H9 (cell line): ENCODE measurements at regions not wholly inside any gene's neighbourhood (a gene's known extent, or its start where the extent isn't known, plus 50 kb on each side); places are given as distances from the start of the nearest gene placed in this dataset.

Experiments
- DNase-seq: peaks from one replicate; pipeline ENCODE4 v3.0.0-alpha.2; 2017
- H2AFZ ChIP-seq: one replicate; pipeline ENCODE4 v1.6.1; 2013; ENCODE audit warnings: mild to moderate bottlenecking, low read length, control low read depth, moderate library complexity
- H2AK5ac ChIP-seq: 2 replicates; pipeline ENCODE4 v1.6.1; 2013; ENCODE audit warnings: low read length, control low read depth, mixed read lengths; ENCODE audit not compliant: insufficient read length
- H2BK120ac ChIP-seq: one replicate; pipeline ENCODE4 v1.6.1; 2013; ENCODE audit warnings: low read depth, mild to moderate bottlenecking, low read length, control low read depth, inconsistent platforms; ENCODE audit not compliant: poor library complexity, severe bottlenecking
- H2BK12ac ChIP-seq: 2 replicates; pipeline ENCODE4 v1.6.1; 2013; ENCODE audit warnings: low read length, control low read depth, mixed read lengths, low read depth; ENCODE audit not compliant: insufficient read length
- H2BK15ac ChIP-seq: 2 replicates; pipeline ENCODE4 v1.6.1; 2013; ENCODE audit warnings: low read depth, low read length, control low read depth
- H2BK20ac ChIP-seq: one replicate; pipeline ENCODE4 v1.6.1; 2013; ENCODE audit warnings: low read depth, mild to moderate bottlenecking, low read length, control low read depth, inconsistent platforms; ENCODE audit not compliant: poor library complexity, severe bottlenecking
- H2BK5ac ChIP-seq: 2 replicates; pipeline ENCODE4 v1.6.1; 2013; ENCODE audit warnings: low read length, control low read depth, mixed read lengths; ENCODE audit not compliant: insufficient read length
- H3K14ac ChIP-seq: 2 replicates; pipeline ENCODE4 v1.6.1; 2013; ENCODE audit warnings: low read length, control low read depth; ENCODE audit not compliant: insufficient read depth
- H3K18ac ChIP-seq: 2 replicates; pipeline ENCODE4 v1.6.1; 2013; ENCODE audit warnings: low read depth, mild to moderate bottlenecking, mixed read lengths, low read length, control low read depth; ENCODE audit not compliant: insufficient read length
- H3K23ac ChIP-seq: 2 replicates; pipeline ENCODE4 v1.6.1; 2013; ENCODE audit warnings: low read length, control low read depth, mixed read lengths, low read depth; ENCODE audit not compliant: insufficient read length
- H3K23me2 ChIP-seq: 2 replicates; pipeline ENCODE4 v1.6.1; 2013; ENCODE audit warnings: low read depth, mild to moderate bottlenecking, mixed read lengths, low read length, control low read depth; ENCODE audit not compliant: insufficient read length, poor library complexity, severe bottlenecking
- H3K27ac ChIP-seq: 2 replicates; pipeline ENCODE4 v1.5.1; 2013; ENCODE audit warnings: low read length, control low read depth, mixed read lengths, low read depth; ENCODE audit not compliant: insufficient read length
- H3K27me3 ChIP-seq: 2 replicates; pipeline ENCODE4 v1.6.1; 2013; ENCODE audit warnings: low read length, control low read depth, inconsistent platforms; ENCODE audit not compliant: insufficient read depth
- H3K4ac ChIP-seq: 2 replicates; pipeline ENCODE4 v1.6.1; 2013; ENCODE audit warnings: low read depth, mild to moderate bottlenecking, control low read depth, inconsistent platforms, low read length, moderate library complexity
- H3K4me1 ChIP-seq: 2 replicates; pipeline ENCODE4 v1.6.1; 2013; ENCODE audit warnings: low read length, control low read depth, inconsistent platforms; ENCODE audit not compliant: insufficient read depth
- H3K4me2 ChIP-seq: 2 replicates; pipeline ENCODE4 v1.6.1; 2013; ENCODE audit warnings: low read length, control low read depth, mixed read lengths; ENCODE audit not compliant: insufficient read length, insufficient read depth
- H3K56ac ChIP-seq: 2 replicates; pipeline ENCODE4 v1.6.1; 2013; ENCODE audit warnings: low read depth, mild to moderate bottlenecking, mixed read lengths, low read length, control low read depth; ENCODE audit not compliant: insufficient read length
- H3K79me1 ChIP-seq: 2 replicates; pipeline ENCODE4 v1.6.1; 2013; ENCODE audit warnings: low read depth, mild to moderate bottlenecking, moderate library complexity, low read length, control low read depth, inconsistent platforms; ENCODE audit not compliant: insufficient read depth, poor library complexity, severe bottlenecking
- H3K79me2 ChIP-seq: 2 replicates; pipeline ENCODE4 v1.6.1; 2013; ENCODE audit warnings: low read length, control low read depth, inconsistent platforms; ENCODE audit not compliant: insufficient read depth
- H3K9ac ChIP-seq: 2 replicates; pipeline ENCODE4 v1.6.1; 2013; ENCODE audit warnings: low read length, control low read depth, mixed read lengths; ENCODE audit not compliant: insufficient read length; ENCODE audit errors: extremely low read depth
- H3K9me3 ChIP-seq: one replicate; pipeline ENCODE4 v1.6.1; 2013; ENCODE audit warnings: low read depth, low read length, inconsistent platforms; ENCODE audit not compliant: control insufficient read depth
- H3T11ph ChIP-seq: one replicate; pipeline ENCODE4 v1.6.1; 2013; ENCODE audit warnings: mild to moderate bottlenecking, low read length, control low read depth, inconsistent platforms
- H4K20me1 ChIP-seq: one replicate; pipeline ENCODE4 v1.6.1; 2013; ENCODE audit not compliant: control insufficient read depth, insufficient read length, insufficient read depth
- H4K5ac ChIP-seq: 2 replicates; pipeline ENCODE4 v1.6.1; 2013; ENCODE audit warnings: low read depth, mild to moderate bottlenecking, mixed read lengths, low read length, control low read depth; ENCODE audit not compliant: insufficient read length
- H4K8ac ChIP-seq: replicated peaks from 2 replicates; pipeline ENCODE4 v1.6.1; 2013; ENCODE audit warnings: low read length, control low read depth, mixed read lengths, low read depth; ENCODE audit not compliant: insufficient read length
- H4K91ac ChIP-seq: 2 replicates; pipeline ENCODE4 v1.6.1; 2013; ENCODE audit warnings: low read depth, mild to moderate bottlenecking, moderate library complexity, mixed read lengths, low read length, control low read depth; ENCODE audit not compliant: insufficient read length
- H3K27ac Mint-ChIP-seq, 3 experiments: 2 replicates in 2 of 3; 3 replicates in 1 of 3; pipeline ENCODE4 v1.8.0; 2020 to 2021; ENCODE audit warnings: mixed read lengths in 3 of 3, mild to moderate bottlenecking in 1 of 3, moderate library complexity in 1 of 3
- H3K27me3 Mint-ChIP-seq: 2 replicates; pipeline ENCODE4 v1.8.0; 2021; ENCODE audit warnings: low read depth, mild to moderate bottlenecking, moderate library complexity, mixed read lengths
- H3K36me3 Mint-ChIP-seq, 3 experiments: 2 replicates in 2 of 3; 3 replicates in 1 of 3; pipeline ENCODE4 v1.8.0; 2020 to 2021; ENCODE audit warnings: low read depth in 3 of 3, mixed read lengths in 3 of 3; ENCODE audit not compliant: insufficient read depth in 1 of 3
- H3K4me1 Mint-ChIP-seq, 2 experiments: 2 replicates each; pipeline ENCODE4 v1.8.0; 2020; ENCODE audit warnings: mixed read lengths in 2 of 2
- H3K4me3 Mint-ChIP-seq, 2 experiments: 2 replicates in 1 of 2; 3 replicates in 1 of 2; pipeline ENCODE4 v1.8.0; 2020 to 2021; ENCODE audit warnings: mild to moderate bottlenecking in 2 of 2, mixed read lengths in 2 of 2, moderate library complexity in 1 of 2
- H3K9me3 Mint-ChIP-seq, 2 experiments: 2 replicates in 1 of 2; 3 replicates in 1 of 2; pipeline ENCODE4 v1.8.0; 2020; ENCODE audit warnings: mild to moderate bottlenecking in 2 of 2, mixed read lengths in 2 of 2, moderate library complexity in 1 of 2
- CTCF ChIP-seq: fragments of 200-600 bp; sonication (generic); conservative IDR thresholded peaks from 3 replicates; pipeline ENCODE4 v1.8.0; 2021; ENCODE audit warnings: antibody characterized with exemption, mild to moderate bottlenecking

DNA sequence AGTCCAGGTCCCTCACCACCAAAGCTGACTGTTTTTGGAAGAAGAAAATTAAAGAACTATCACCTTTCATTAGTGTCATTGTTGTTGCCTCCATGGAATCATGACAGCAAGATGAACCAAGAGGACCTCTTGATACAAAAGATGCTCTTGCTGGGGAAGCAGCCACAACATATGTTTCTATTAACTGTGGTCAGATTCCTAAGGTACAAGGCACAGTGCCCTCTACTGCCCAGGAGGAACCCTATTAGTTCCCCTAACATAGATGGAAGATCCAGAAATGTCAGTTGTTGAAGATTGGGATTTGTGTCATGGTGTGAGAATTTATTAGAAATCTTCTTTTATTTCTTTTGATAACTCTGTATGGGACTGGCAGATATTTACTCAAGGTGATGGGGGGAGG, 188.2 kb upstream of the ANKFN1 start:
- no peak for DNase-seq
- Histone ChIP-seq H3K4me1 (peaks cover 2% of the 10 kb centered on the region; the same call in 1 of the 2 replicates), H2BK15ac (no peak overlapping the region), H3K4me2 (no peak overlapping the region), H2BK12ac (no peak overlapping the region), H2AFZ (no peak overlapping the region), H3K4ac (no peak overlapping the region), H3K27ac (no peak overlapping the region), H2AK5ac (no peak overlapping the region), H2BK20ac (no peak overlapping the region), H4K20me1 (no peaks in the 10 kb centered on the region), H2BK5ac (no peak overlapping the region), H3K23me2 (no peaks in the 10 kb centered on the region), H3K18ac (no peak overlapping the region), H4K8ac (no peak overlapping the region), H3K14ac (no peak overlapping the region), H3K27me3 (no peaks in the 10 kb centered on the region), H3K9me3 (no peaks in the 10 kb centered on the region), H3T11ph (no peak overlapping the region), H3K79me1 (no peaks in the 10 kb centered on the region), H3K9ac (no peak overlapping the region), H3K56ac (no peak overlapping the region), H3K79me2 (no peaks in the 10 kb centered on the region), H4K91ac (no peak overlapping the region), H4K5ac (no peak overlapping the region), H2BK120ac (no peak overlapping the region), H3K23ac (no peak overlapping the region)
- Mint-ChIP-seq H3K27me3 (no peaks in the 10 kb centered on the region), H3K27ac (no peak overlapping the region), H3K36me3 (no peaks in the 10 kb centered on the region; a peak in 1 of 7 replicates), H3K9me3 (no peaks in the 10 kb centered on the region; a peak in 1 of 5 replicates), H3K4me3 (no peak overlapping the region), H3K4me1 (peaks cover 6 to 9% of the 10 kb centered on the region in 2 experiments)
- peak; percentile 40; the same call in 1 of the 3 replicates for TF ChIP-seq CTCF
